Testis (tissue), 2 donors: ENCODE measurements at regions not wholly inside any gene's neighbourhood (a gene's known extent, or its start where the extent isn't known, plus 50 kb on each side); places are given as distances from the start of the nearest gene placed in this dataset.

Experiments used
- CTCF ChIP-seq, 3 experiments: fragments of 450-650 bp in 2 of 3; fragments of 200-600 bp in 1 of 3; sonication (generic) in 1 of 3; IDR thresholded peaks; one replicate each; pipeline ENCODE4 v1.5.1; 2016 to 2019; ENCODE audit warnings: antibody characterized with exemption in 3 of 3, mild to moderate bottlenecking in 2 of 3, moderate library complexity in 1 of 3
- POLR2A ChIP-seq: fragments of 450-650 bp; IDR thresholded peaks from one replicate; pipeline ENCODE4 v1.6.1; 2017; ENCODE audit warnings: antibody characterized with exemption, mild to moderate bottlenecking, moderate library complexity

- TF ChIP-seq CTCF (IDR thresholded peaks at IDR 0.05), result no peak
- TF ChIP-seq POLR2A, result no peak
These were observed 218.0 kb upstream of the CDIN1 start for GRCh38 chr15:36361351-36361870.
